Sigmoid colon (tissue), 4 donors: ENCODE measurements at regions not wholly inside any gene's neighbourhood (a gene's known extent, or its start where the extent isn't known, plus 50 kb on each side); places are given as distances from the start of the nearest gene placed in this dataset.

ENCODE experiments used
- EP300 ChIP-seq, 4 donors: sonication (generic); formaldehyde crosslinking; IDR thresholded peaks; one replicate each; pipeline ENCODE4 v1.6.1; 2017; ENCODE audit warnings: antibody characterized with exemption in 4 of 4
- POLR2A ChIP-seq, 2 donors: fragments of 450-650 bp; IDR thresholded peaks; one replicate each; pipeline ENCODE4 v1.6.1; 2016; ENCODE audit warnings: antibody characterized with exemption in 2 of 2, mild to moderate bottlenecking in 2 of 2, moderate library complexity in 2 of 2
- POLR2AphosphoS5 ChIP-seq, 4 donors: sonication (generic); formaldehyde crosslinking; IDR thresholded peaks; one replicate each; pipeline ENCODE4 v1.6.1; 2017; ENCODE audit warnings: antibody characterized with exemption in 4 of 4
- TF ChIP-seq, protein P1 (sequence below), 4 experiments: fragments of 450-650 bp in 3 of 4; fragments of 200-600 bp in 1 of 4; IDR thresholded peaks; one replicate each; pipeline ENCODE4 v1.5.1; 2016 to 2019; ENCODE audit warnings: antibody characterized with exemption in 4 of 4, mild to moderate bottlenecking in 3 of 4, moderate library complexity in 2 of 4

DNA sequence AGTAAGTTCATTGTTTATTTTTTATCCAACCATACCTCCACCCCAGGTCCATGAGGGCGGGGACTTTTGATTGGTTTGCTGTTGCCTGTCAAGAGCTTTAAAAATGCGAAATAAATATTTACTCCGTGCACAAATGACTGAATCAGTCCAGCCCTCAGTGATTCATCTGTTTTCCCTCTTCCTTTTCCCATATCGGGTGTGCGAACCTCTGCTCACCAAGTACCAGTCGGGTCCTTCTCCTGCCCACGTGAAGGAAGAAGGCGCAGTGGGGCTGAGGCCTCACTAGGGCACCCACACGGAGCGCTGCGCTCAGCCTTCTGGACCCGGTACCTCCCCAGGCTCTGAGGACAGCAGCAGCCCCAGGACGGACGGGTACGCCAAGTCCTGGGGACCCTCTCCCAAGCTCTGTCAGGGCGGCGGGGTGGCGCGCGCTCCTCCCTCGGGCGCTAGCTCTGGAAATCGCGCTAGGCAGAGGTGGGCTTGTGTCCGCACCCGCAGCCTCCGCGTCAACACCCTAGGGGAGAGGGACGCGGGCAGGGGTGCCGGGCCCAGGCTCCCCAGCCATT is 70.5 kb upstream of the EPHB3 start:
- TF ChIP-seq, protein P1, sequence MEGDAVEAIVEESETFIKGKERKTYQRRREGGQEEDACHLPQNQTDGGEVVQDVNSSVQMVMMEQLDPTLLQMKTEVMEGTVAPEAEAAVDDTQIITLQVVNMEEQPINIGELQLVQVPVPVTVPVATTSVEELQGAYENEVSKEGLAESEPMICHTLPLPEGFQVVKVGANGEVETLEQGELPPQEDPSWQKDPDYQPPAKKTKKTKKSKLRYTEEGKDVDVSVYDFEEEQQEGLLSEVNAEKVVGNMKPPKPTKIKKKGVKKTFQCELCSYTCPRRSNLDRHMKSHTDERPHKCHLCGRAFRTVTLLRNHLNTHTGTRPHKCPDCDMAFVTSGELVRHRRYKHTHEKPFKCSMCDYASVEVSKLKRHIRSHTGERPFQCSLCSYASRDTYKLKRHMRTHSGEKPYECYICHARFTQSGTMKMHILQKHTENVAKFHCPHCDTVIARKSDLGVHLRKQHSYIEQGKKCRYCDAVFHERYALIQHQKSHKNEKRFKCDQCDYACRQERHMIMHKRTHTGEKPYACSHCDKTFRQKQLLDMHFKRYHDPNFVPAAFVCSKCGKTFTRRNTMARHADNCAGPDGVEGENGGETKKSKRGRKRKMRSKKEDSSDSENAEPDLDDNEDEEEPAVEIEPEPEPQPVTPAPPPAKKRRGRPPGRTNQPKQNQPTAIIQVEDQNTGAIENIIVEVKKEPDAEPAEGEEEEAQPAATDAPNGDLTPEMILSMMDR (IDR thresholded peaks at IDR 0.05) = no peak
- TF ChIP-seq POLR2A (IDR thresholded peaks at IDR 0.05) (no peak), POLR2AphosphoS5 (IDR thresholded peaks at IDR 0.05) (no peak), EP300 (IDR thresholded peaks at IDR 0.05) (no peak)
